Activated CD4-positive, alpha-beta T cell treated with anti-CD3 and anti-CD28 coated beads, Interleukin-2, amount 50 U/mL, for 24 hours (primary cell): ENCODE measurements at regions not wholly inside any gene's neighbourhood (a gene's known extent, or its start where the extent isn't known, plus 50 kb on each side); places are given as distances from the start of the nearest gene placed in this dataset.

Experiments used
- DNase-seq, 2 donors: peaks; one replicate each; pipeline ENCODE4 v3.0.0-alpha.2; 2020; ENCODE audit warnings: low read depth in 1 of 2, low spot score in 1 of 2

GRCh38 chr7:155882596-155882995 is 70.3 kb upstream of the SHH start:
- no peak for DNase-seq

GRCh38 chr7:155881471-155882350 is 69.4 kb upstream of the SHH start:
- DNase-seq, result no peak

GRCh38 chr7:155880721-155881120 is 68.5 kb upstream of the SHH start:
- DNase-seq, result no peak

GRCh38 chr7:155879592-155879991 is 67.3 kb upstream of the SHH start:
- DNase-seq, result no peak

- DNase-seq, result no peak
Measured at GRCh38 chr7:155878674-155879073, 66.4 kb upstream of the SHH start.

- no peak for DNase-seq
Measured at GRCh38 chr7:155878250-155878649, 66.0 kb upstream of the SHH start.

GRCh38 chr7:155877167-155877566 is 64.9 kb upstream of the SHH start:
- no peak for DNase-seq

GRCh38 chr7:155874411-155874810 is 62.1 kb upstream of the SHH start:
- DNase-seq, result no peak

GRCh38 chr7:155874010-155874409 is 61.7 kb upstream of the SHH start:
- DNase-seq, result no peak

GRCh38 chr7:155872678-155873369 is 60.6 kb upstream of the SHH start:
- no peak for DNase-seq

- DNase-seq, result no peak
Measured at GRCh38 chr7:155871211-155871610, 58.9 kb upstream of the SHH start.

- no peak for DNase-seq
Measured at GRCh38 chr7:155870334-155871180, 58.3 kb upstream of the SHH start.

- DNase-seq, result no peak
Measured at GRCh38 chr7:155869784-155870076, 57.5 kb upstream of the SHH start.

GRCh38 chr7:155868955-155869783 is 56.9 kb upstream of the SHH start:
- DNase-seq, result no peak

GRCh38 chr7:155867734-155868400 is 55.6 kb upstream of the SHH start:
- DNase-seq, result no peak

- no peak for DNase-seq
Measured at GRCh38 chr7:155867280-155867679, 55.0 kb upstream of the SHH start.

GRCh38 chr7:155865830-155866525 is 53.7 kb upstream of the SHH start:
- DNase-seq, result no peak

- no peak for DNase-seq
Measured at GRCh38 chr7:155864991-155865690, 52.9 kb upstream of the SHH start.

GRCh38 chr7:155864271-155864985 is 52.2 kb upstream of the SHH start:
- DNase-seq, result no peak
